Hepatocyte (in vitro differentiated cells): ENCODE measurements at regions not wholly inside any gene's neighbourhood (a gene's known extent, or its start where the extent isn't known, plus 50 kb on each side); places are given as distances from the start of the nearest gene placed in this dataset.

Experiments
- EZH2 ChIP-seq: fragments of 200-600 bp; sonication (generic); IDR thresholded peaks from 2 replicates; pipeline ENCODE4 v1.6.1; 2016; ENCODE audit warnings: antibody characterized with exemption, mild to moderate bottlenecking, borderline replicate concordance
- TF ChIP-seq, protein P1 (sequence below): fragments of 200-600 bp; sonication (generic); IDR thresholded peaks from 2 replicates; pipeline ENCODE4 v1.5.1; 2016; ENCODE audit warnings: antibody characterized with exemption, mild to moderate bottlenecking; ENCODE audit not compliant: poor library complexity

DNA sequence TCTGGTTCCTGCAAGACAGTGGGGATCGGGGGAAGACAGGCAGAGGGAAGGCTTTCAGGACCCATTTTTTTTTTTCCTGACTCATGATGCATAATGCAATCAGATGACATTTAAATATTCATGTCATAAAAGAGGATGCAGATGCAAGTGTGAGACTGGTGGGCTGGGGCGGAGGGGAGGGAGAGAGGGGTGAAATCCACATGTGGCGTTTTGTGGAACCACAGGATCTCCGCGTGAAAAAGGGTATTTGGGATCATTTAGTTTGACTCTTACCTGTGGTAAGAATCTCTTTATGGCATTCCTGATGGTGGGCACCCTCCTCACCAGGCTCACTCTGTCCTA is 249.3 kb upstream of the CSF3R start:
- no peak for TF ChIP-seq EZH2
- TF ChIP-seq, protein P1, sequence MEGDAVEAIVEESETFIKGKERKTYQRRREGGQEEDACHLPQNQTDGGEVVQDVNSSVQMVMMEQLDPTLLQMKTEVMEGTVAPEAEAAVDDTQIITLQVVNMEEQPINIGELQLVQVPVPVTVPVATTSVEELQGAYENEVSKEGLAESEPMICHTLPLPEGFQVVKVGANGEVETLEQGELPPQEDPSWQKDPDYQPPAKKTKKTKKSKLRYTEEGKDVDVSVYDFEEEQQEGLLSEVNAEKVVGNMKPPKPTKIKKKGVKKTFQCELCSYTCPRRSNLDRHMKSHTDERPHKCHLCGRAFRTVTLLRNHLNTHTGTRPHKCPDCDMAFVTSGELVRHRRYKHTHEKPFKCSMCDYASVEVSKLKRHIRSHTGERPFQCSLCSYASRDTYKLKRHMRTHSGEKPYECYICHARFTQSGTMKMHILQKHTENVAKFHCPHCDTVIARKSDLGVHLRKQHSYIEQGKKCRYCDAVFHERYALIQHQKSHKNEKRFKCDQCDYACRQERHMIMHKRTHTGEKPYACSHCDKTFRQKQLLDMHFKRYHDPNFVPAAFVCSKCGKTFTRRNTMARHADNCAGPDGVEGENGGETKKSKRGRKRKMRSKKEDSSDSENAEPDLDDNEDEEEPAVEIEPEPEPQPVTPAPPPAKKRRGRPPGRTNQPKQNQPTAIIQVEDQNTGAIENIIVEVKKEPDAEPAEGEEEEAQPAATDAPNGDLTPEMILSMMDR = no peak
